Esophagus squamous epithelium (tissue), 4 donors: ENCODE measurements at regions not wholly inside any gene's neighbourhood (a gene's known extent, or its start where the extent isn't known, plus 50 kb on each side); places are given as distances from the start of the nearest gene placed in this dataset.

Source experiments
- CTCF ChIP-seq, 6 experiments: fragments of 450-650 bp in 4 of 6; fragments of 200-600 bp in 2 of 6; sonication (generic) in 2 of 6; IDR thresholded peaks; one replicate each; pipeline ENCODE4 v1.5.1; 2016 to 2019; ENCODE audit warnings: antibody characterized with exemption in 6 of 6, mild to moderate bottlenecking in 4 of 6, moderate library complexity in 4 of 6
- POLR2A ChIP-seq, 4 donors: fragments of 450-650 bp; IDR thresholded peaks; one replicate each; pipeline ENCODE4 v1.6.1; 2017; ENCODE audit warnings: antibody characterized with exemption in 4 of 4, mild to moderate bottlenecking in 4 of 4, moderate library complexity in 3 of 4

GRCh38 chr5:110917161-110917875 is 154.2 kb upstream of the TSLP start:
- no peak for TF ChIP-seq CTCF (IDR thresholded peaks at IDR 0.05)
- no peak for TF ChIP-seq POLR2A (IDR thresholded peaks at IDR 0.05)
